ENCODE measurements at regions not wholly inside any gene's neighbourhood (a gene's known extent, or its start where the extent isn't known, plus 50 kb on each side); places are given as distances from the start of the nearest gene placed in this dataset.

GRCh38 chr3:197444793-197445379 is 110.9 kb downstream of the BDH1 start:
- H3K36me3 ChIP-seq: no peaks in the 10 kb centered on the region
- DNase-seq (ENCODE audit: low read depth in 1 of 2, low spot score in 2 of 2): no peak
- no peak overlapping the region for H3K4me3 ChIP-seq
- H3K4me1 ChIP-seq (replicated peaks): peaks cover 6% of the 10 kb centered on the region; the same call in 1 of the 2 replicates
- H3K27me3 ChIP-seq (replicated peaks): no peaks in the 10 kb centered on the region
- H3K9me3 ChIP-seq (replicated peaks): no peaks in the 10 kb centered on the region
- H3K27ac ChIP-seq: no peak overlapping the region

GRCh38 chr3:197443506-197443905 is 112.3 kb downstream of the BDH1 start:
- Histone ChIP-seq H3K9me3 (replicated peaks) (no peaks in the 10 kb centered on the region), H3K27me3 (replicated peaks) (no peaks in the 10 kb centered on the region), H3K27ac (no peak overlapping the region), H3K4me1 (replicated peaks) (peaks cover 6% of the 10 kb centered on the region; the same call in 1 of the 2 replicates), H3K4me3 (no peak overlapping the region), H3K36me3 (no peaks in the 10 kb centered on the region)
- DNase-seq (ENCODE audit: low read depth in 1 of 2, low spot score in 2 of 2): no peak

- Histone ChIP-seq H3K27me3 (replicated peaks) (no peaks in the 10 kb centered on the region), H3K4me1 (replicated peaks) (no peaks in the 10 kb centered on the region), H3K9me3 (replicated peaks) (no peaks in the 10 kb centered on the region), H3K4me3 (no peak overlapping the region), H3K27ac (no peak overlapping the region), H3K36me3 (no peaks in the 10 kb centered on the region)
- no peak for DNase-seq (ENCODE audit: low read depth in 1 of 2, low spot score in 2 of 2)
Measured at GRCh38 chr3:197440717-197441303, 115.0 kb downstream of the BDH1 start.

- Histone ChIP-seq H3K27ac (no peak overlapping the region), H3K9me3 (replicated peaks) (no peaks in the 10 kb centered on the region), H3K4me3 (no peak overlapping the region), H3K36me3 (no peaks in the 10 kb centered on the region), H3K4me1 (replicated peaks) (no peaks in the 10 kb centered on the region), H3K27me3 (replicated peaks) (no peaks in the 10 kb centered on the region)
- no peak for DNase-seq (ENCODE audit: low read depth in 1 of 2, low spot score in 2 of 2)
Measured at GRCh38 chr3:197438906-197439305, 116.9 kb downstream of the BDH1 start.

- no peak for DNase-seq (ENCODE audit: low read depth in 1 of 2, low spot score in 2 of 2)
- no peak overlapping the region for H3K4me3 ChIP-seq
- no peaks in the 10 kb centered on the region for H3K9me3 ChIP-seq (replicated peaks)
- peaks cover 17% of the 10 kb centered on the region for H3K4me1 ChIP-seq (replicated peaks)
- H3K27me3 ChIP-seq (replicated peaks): no peaks in the 10 kb centered on the region
- no peak overlapping the region for H3K27ac ChIP-seq
- no peaks in the 10 kb centered on the region for H3K36me3 ChIP-seq
Measured at GRCh38 chr3:197435426-197435825, 120.3 kb downstream of the BDH1 start.

DNA sequence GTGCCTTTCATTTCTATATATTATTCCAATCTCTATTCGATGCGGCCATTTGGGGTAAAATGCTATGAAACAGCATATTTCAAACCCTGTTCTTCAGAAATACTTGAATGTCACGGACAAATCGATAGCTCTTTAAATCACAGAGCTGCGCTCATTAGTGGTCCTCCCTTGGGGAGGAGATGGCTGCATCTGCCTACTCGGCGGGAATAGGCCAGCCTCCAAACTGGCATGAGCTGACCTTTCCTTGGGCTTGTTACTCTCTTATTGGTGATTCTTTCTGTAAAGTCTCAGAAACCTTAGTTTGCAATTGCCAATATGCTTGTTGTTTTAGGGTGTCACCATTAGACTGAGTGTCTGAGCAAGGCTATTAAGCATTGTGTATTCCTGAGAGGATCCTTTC is 120.9 kb downstream of the BDH1 start:
- Histone ChIP-seq H3K4me1 (replicated peaks) (peaks cover 23% of the 10 kb centered on the region), H3K9me3 (replicated peaks) (no peaks in the 10 kb centered on the region), H3K27me3 (replicated peaks) (no peaks in the 10 kb centered on the region), H3K36me3 (no peaks in the 10 kb centered on the region), H3K4me3 (no peak overlapping the region), H3K27ac (no peak overlapping the region)
- DNase-seq (ENCODE audit: low read depth in 1 of 2, low spot score in 2 of 2): no peak

DNA sequence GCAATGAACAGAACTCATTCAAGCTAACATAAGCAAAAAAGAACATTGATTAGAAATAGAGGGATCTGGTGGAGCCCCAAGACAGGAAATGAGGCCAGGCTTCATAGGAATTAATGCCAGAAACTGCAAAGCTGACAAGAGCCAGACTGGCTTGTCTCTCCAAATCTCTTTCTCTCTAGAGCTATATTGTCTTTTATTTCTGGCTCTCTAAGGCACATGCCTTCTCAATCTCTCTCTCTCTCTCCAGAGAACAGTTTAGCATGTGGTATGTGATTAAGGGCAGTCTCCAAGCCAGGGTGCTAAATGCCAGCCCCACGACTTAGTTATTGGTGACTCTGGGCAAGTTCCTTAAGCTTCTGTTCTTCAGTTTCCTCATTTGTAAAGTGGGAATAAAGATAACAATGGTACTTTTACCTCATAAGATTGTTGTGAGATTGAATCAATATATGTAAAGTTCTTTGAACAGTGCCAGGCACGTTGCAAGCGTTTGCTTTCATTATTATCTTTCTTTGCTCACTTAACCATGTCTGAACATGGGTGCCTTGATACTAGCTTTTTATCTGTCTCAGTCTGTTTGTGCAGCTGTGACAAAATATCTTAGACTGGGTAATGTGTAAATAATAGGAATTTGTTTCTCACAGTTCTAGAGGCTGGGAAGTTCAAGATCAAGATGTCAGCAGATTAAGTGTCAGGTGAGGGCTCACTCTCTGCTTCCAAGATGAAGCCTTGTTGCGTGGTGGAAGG is 123.2 kb downstream of the BDH1 start:
- no peaks in the 10 kb centered on the region for H3K36me3 ChIP-seq
- H3K9me3 ChIP-seq (replicated peaks): no peaks in the 10 kb centered on the region
- no peak for DNase-seq (ENCODE audit: low read depth in 1 of 2, low spot score in 2 of 2)
- no peaks in the 10 kb centered on the region for H3K27me3 ChIP-seq (replicated peaks)
- H3K4me3 ChIP-seq: no peak overlapping the region
- H3K27ac ChIP-seq: no peak overlapping the region
- H3K4me1 ChIP-seq (replicated peaks): peaks cover 46% of the 10 kb centered on the region

- Histone ChIP-seq H3K4me1 (replicated peaks) (peaks cover 57% of the 10 kb centered on the region), H3K27ac (peak overlapping the region; percentile 66), H3K4me3 (no peak overlapping the region), H3K9me3 (replicated peaks) (no peaks in the 10 kb centered on the region), H3K36me3 (no peaks in the 10 kb centered on the region), H3K27me3 (replicated peaks) (no peaks in the 10 kb centered on the region)
- peak in 1 of 2 experiments; percentile 31 for DNase-seq (ENCODE audit: low read depth in 1 of 2, low spot score in 2 of 2)
Measured at GRCh38 chr3:197431346-197431910, 124.3 kb downstream of the BDH1 start.

DNA sequence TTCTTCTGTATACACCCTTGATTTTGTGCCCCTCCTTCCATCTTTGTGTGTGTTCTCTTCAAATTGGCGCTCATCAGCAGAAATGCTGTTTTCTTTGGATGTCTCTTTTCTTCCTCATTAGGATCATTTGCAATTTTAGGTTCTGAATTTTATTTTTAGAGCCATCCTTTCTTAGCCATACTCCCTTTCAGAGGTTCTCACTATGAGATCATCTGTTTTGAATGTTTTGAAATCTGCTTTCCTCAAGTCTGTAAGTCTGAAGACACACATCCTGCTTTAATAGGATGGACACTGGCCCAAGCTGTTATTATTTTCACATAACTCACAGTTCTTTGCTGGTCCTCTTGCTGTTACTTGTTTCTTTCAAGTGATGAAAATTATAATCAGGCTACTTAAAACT is 124.8 kb downstream of the BDH1 start:
- peak in 1 of 2 experiments; percentile 54 for DNase-seq (ENCODE audit: low read depth in 1 of 2, low spot score in 2 of 2)
- H3K27me3 ChIP-seq (replicated peaks): no peaks in the 10 kb centered on the region
- peaks cover 61% of the 10 kb centered on the region for H3K4me1 ChIP-seq (replicated peaks)
- no peaks in the 10 kb centered on the region for H3K36me3 ChIP-seq
- H3K27ac ChIP-seq: peak overlapping the region; percentile 66
- H3K9me3 ChIP-seq (replicated peaks): no peaks in the 10 kb centered on the region
- H3K4me3 ChIP-seq: no peak overlapping the region

DNA sequence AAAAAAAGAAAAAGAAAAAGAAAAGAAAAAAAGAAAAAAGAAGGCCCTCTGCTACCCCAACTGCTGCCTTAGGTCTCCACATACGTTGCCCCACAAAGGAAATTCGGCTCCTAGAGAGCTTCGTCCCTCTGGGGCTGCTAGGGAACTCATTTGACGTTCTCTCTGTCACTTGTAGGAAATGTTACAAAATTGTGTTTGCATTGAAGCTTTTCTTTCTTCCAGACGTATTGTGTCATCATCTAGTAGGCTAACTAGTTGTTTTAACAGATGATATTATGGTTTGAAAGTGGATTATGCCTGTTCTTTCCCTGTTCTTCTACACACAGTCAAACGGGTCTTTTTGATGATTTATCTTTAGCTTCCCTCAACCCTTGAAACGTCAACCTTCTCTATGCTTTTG is 125.3 kb downstream of the BDH1 start:
- peaks cover 61% of the 10 kb centered on the region for H3K4me1 ChIP-seq (replicated peaks)
- DNase-seq (ENCODE audit: low read depth in 1 of 2, low spot score in 2 of 2): peak in 1 of 2 experiments; percentile 19
- H3K36me3 ChIP-seq: no peaks in the 10 kb centered on the region
- H3K27ac ChIP-seq: peak overlapping the region; percentile 66
- no peaks in the 10 kb centered on the region for H3K9me3 ChIP-seq (replicated peaks)
- H3K4me3 ChIP-seq: no peak overlapping the region
- H3K27me3 ChIP-seq (replicated peaks): no peaks in the 10 kb centered on the region

GRCh38 chr3:197428952-197429351 is 126.8 kb downstream of the BDH1 start:
- Histone ChIP-seq H3K36me3 (no peaks in the 10 kb centered on the region), H3K9me3 (replicated peaks) (no peaks in the 10 kb centered on the region), H3K27me3 (replicated peaks) (no peaks in the 10 kb centered on the region), H3K27ac (peak overlapping the region; percentile 86), H3K4me3 (no peak overlapping the region), H3K4me1 (replicated peaks) (peaks cover 61% of the 10 kb centered on the region)
- DNase-seq (ENCODE audit: low read depth in 1 of 2, low spot score in 2 of 2): no peak

GRCh38 chr3:197428117-197428801 is 127.5 kb downstream of the BDH1 start:
- Histone ChIP-seq H3K4me3 (no peak overlapping the region), H3K4me1 (replicated peaks) (peaks cover 61% of the 10 kb centered on the region), H3K27ac (peak overlapping the region; percentile 86), H3K9me3 (replicated peaks) (no peaks in the 10 kb centered on the region), H3K27me3 (replicated peaks) (no peaks in the 10 kb centered on the region), H3K36me3 (no peaks in the 10 kb centered on the region)
- peak; percentile 88 for DNase-seq (ENCODE audit: low read depth in 1 of 2, low spot score in 2 of 2)

DNA sequence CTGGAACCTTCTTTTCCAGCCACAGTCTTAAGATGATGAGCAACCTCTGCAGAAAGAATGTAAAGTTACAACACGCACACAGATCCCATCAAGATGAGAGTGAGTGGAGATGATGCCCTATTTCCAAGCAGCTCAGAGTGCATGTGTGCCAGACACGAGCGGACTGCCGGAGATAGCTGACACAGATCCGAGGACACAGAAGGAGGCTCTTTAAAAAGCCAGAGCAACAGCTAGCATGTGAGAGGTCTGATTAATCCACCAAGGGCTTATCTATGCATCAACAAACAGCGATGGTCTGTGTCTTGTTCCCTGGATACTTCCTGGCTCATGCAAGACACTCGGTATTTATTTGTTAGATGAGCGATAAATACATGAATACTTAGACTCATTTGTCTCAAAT is 128.6 kb upstream of the DLG1 start:
- no peaks in the 10 kb centered on the region for H3K9me3 ChIP-seq (replicated peaks)
- no peak for DNase-seq (ENCODE audit: low read depth in 1 of 2, low spot score in 2 of 2)
- H3K27ac ChIP-seq: no peak overlapping the region
- no peaks in the 10 kb centered on the region for H3K36me3 ChIP-seq
- no peaks in the 10 kb centered on the region for H3K27me3 ChIP-seq (replicated peaks)
- H3K4me1 ChIP-seq (replicated peaks): peaks cover 62% of the 10 kb centered on the region
- no peak overlapping the region for H3K4me3 ChIP-seq

All from SJSA1 (cell line).